Midbrain (tissue), 1 donor: ENCODE measurements at regions not wholly inside any gene's neighbourhood (a gene's known extent, or its start where the extent isn't known, plus 50 kb on each side); places are given as distances from the start of the nearest gene placed in this dataset.

ENCODE experiments used
- DNase-seq: peaks from one replicate; lab custom pipeline; 2025; lab: John Stamatoyannopoulos, UW

DNA sequence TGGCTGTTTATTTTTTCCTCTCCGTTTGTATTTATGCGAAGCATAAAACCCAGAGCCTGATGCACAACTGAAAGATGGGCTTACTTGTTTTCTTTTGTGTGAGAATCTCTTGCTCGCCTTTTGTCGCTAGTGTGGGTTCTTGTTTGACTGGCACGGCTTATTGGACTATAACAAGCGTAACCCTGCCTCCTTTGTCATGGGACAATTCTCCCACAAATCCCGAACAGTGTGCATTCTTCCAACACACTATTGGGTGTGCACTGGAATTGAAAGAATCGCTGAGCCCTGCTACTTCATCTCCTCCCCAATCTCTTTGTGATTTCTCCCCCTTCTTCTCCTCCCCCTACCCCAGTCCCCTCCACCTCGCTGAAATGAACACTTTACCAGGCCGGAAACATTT, 110.8 kb downstream of the ZIC5 start:
- DNase-seq, result no peak

DNA sequence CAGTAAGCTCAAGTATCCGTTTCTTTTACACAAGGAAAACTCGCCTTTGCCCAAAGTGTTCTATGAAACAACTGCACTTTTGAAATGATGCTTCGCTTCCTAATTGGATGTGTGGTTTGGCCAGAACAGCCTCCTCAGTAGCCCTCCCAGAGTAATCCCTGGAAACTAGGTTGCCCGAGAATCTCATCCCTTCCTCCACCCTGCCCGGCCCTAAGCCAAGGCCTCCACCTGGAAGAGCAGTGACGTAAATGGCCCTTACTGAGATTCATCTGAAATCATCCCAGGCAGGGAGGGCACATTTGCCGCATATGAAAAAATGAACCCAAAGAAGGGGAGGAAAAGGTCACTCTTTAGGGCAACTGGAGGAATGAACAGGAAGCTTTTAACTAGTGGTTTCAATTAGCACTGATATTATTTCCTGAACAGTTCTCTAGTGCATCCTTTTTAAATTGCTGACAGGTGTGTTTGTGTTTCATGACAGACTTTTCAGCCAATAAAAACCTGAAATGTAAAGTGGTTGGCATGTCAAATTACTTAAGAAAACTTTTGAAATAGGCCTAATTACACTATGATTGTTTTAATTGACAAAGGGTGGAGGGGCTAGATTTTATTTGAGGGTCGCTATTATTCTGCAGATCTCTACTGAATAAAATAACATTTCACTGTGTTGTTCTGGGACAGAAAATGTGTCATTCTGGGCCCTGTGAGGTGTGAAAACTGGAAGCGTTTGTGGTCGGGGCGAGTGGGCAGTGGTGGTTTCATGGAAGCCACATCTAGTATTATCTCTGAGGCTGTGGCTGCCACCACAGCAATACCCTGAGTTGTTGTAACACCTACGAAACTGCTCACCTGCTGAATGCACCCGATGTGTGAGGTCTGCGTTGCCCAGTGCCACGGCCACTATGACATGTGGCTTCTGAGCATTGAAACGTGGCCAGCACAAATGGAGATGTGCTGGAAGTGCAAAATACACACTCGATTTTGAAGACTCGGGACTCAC, 112.1 kb downstream of the ZIC5 start:
- DNase-seq, result no peak

DNA sequence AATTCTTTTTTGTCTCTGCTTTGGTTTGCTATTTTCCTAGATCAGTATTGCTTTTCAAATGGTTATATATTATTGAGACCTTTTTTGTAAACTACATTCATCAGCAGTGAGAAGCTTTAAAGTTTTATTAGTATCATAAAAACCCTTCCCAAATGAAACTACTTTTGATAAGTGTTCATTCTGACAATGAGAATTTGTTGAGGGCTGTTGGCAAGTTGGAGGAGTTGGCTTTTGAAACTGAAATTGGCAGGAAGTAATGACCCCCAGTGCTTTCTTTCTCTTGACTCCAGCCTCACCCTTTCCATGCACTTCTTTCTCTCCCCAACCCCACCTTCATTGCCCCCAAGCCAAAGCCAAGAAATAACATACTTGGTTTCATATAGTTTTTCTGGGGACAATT, 113.8 kb downstream of the ZIC5 start:
- DNase-seq, result no peak

DNA sequence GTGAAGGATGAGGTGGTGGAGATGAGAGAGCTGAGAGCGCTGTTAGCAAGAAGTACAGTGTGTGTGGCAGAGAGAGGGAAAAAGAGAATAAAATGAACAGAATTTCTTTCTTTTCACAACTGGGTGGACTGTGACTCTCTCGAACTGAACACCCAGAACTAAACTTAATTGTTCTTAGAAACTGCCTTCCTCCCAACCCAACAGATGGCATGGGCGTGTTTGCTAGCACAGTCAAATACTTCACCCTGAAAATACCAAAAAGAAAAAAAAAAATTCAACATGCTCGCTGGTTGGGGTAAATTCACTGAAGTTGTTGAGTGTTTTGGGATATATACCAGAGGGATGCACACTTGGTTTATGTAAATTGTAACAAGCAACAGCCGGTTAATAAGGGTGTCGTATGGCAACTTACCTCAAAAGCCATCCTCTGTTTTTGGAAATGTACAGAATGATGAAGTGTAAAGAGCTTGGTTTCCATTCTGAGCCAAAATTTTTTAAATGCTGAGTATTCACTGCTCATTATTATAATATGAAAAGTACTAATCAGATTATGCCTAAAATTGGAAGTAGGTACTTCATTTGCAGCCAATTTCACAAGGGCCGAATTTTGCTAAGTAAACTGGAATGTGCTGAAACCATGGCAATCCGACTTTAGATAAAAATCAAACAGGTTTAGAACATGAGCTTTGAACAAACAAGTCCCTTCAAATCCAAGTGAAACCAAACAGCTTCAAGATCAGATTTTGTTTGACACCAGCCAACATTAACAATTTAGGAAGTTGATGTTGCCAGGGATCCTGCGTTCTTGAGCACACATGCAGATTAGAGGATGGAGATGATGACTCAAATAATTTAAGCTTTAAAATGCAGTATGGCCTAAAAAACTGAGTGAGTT, 115.8 kb downstream of the ZIC5 start:
- DNase-seq, result no peak

DNA sequence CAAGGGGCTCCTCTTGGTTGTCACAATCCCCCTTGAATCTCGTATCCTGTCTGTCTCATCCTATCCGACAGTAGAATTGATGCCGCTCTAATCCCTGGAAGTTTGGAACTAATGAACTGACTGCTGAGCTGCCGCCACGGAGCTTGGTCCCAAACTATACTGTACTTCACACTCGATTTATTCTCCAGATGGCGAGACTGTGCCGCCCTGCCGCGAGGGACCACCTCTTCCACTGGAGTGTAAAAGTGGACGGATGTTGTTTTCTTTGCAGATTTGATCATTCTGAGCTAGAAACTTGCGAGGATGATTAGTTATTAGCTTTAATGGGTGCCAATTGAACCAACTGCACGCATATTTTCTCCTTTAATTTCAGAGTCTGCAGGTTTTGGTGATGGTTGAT, 117.2 kb downstream of the ZIC5 start:
- no peak for DNase-seq

DNA sequence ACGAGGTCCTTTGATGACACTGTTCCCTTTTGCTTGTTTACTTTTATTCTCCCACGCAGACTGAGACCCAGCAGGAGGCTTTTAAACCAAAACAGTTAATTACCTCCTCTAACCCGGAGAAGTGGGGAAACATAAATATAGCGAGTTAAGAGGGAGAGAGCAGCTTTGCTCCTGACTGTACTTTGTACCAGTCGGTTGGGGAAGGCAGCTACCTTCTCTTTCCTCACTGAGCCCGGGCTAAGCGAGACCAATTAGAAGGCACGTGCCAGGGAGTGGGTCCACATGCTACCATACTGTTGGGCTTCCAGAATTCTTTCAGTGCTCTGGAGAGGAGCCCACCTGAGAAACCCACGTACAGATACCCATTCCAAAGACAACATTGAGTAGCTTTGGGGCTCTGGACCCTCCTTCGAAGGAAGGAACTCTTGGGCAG, 124.2 kb downstream of the ZIC5 start:
- no peak for DNase-seq

DNA sequence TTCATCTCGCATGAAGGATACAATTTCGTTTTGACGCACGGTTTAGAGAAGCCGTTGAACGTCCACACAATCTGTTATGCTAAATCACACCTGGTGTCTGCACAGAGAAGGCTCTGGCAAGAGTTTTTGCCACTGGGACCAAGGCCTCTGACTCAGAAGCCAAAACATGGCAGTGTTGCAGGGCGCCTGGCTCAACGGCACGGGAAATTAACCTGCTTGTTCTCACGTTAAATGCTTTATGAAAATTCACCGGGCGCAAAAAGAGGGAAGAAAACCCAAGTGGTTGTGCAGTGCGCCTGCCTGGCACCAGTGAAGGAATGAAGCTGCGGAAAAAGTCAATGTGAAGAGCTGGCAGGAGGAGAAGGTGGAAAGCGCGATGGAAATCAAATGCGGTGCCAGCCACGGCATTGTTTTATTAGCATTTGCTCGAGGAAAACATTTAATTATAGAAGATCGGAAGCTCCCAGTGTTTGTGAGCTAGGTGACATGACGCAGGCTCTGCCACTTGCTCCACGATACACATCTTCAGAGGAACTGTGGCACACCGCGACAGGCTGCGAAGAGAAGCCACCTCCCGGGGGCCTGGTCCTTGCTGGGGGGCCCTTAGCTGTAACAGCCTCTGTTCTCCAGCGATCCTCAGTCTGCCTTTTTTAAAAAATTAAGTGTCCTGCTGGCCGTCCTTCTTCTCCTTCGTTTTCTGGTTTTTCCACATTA, 126.2 kb downstream of the ZIC5 start:
- DNase-seq, result no peak

DNA sequence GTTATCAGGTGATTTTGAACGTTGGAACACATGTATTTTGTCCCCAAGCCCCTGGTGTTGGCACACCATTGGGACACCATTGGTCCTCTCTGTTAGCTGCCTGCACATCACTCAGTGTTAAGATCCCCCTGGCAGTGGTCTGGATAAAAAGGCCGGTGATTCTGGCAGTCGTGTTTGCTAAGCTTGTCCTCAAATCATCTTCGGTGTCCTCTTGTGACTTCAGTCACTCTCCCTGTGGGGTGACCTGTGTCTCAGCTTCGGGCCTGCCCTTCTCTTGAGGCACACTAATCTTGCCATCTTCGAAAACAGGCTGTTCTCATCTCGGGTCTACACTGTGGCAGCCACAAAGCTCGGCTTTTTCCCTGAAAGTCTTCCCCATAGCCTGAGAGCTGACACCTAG, 127.1 kb downstream of the ZIC5 start:
- DNase-seq, result no peak

DNA sequence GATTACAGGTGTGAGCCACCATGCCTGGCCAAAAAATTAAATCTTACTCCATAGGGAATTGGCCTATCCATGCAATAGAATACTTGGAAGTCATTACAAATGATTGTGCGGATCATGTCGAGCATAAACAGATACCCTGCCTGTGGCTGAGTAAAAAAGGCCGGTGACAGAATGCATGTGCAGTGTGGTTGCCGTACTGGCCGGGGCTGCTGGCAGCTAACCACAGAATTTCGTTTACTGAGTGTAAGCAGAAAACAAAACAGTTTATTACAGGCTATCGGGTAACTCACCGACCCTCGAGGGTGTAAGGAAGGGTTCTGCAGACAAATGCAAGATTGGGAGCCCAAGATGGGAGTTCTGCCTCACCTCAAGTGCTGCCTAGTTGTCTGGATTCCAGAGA, 127.7 kb downstream of the ZIC5 start:
- DNase-seq, result no peak

DNA sequence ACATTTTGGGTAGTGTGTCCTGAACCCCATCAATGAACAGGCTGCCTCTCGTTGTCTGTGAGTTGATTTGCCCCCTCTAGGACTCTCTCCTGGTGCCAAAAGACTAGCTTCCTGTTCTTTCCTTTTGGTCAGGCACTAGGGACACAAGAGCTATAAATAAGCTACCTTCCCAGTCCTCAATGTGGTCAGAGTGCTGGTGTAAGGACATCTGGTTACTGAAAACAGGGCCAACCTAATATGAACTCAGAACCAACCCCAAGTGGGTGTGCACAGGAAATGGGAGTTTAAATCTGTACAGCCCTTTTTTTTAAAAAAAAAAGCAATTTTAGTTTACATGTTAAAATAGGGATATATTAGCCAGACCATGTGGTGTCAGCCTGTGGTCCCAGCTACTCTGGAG, 129.2 kb downstream of the ZIC5 start:
- no peak for DNase-seq

DNA sequence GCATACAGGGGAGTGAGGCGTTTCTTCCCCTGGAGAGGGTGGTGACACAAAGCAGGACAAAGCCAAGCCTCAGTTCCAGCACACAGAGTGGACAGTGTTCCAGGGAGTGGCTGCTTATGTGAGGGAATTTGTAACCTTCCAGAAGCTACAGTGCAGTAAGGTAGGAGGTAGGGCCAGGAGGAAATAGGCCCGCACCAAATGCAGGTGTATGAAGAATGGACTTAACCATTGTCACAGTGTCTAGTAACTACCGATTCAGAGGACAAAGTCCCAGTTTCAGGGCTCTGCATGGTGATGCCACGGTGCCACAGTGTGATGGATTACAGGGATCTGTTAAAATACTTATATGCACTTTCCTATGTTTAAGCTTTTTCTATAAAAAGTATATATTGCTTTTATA, 135.3 kb downstream of the ZIC5 start:
- DNase-seq, result no peak

DNA sequence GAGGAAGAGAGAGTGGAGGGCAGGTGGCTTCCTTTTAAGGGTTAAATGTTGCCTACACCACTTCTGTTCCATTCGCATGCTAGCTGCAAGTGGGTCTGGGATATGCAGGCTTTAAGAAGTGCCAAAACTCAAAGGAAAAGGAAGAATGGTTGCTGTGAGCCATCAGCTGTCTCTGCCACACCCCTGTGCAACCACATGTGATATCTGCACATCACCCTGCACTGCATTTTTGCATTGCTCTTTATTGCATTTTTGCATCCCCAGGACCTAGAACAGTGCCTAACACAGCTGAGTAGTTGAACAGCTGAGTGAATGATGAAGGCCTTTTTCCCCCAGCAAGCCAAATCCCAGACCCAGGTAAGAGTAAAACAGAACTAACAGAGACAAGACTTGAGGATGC, 136.1 kb downstream of the ZIC5 start:
- DNase-seq, result no peak

DNA sequence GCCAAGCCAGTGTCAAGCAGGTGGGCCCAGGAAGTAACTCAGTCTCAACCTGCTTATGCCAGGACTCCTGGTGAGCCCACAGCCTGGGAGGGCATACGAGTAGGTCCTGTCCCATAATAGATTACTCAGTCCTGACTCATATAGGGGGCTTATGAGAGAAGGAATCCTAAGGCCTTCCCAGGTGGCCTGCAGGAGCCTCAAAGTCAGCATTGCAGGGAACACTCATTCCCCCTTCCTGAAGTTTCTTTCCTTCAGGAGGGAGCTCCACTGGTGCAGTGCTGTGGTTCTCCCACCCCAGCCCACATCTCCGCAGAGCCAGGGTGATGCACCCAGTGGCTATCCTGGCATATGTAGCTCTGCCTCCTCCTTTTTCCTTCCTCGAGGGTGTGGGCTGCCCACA, 137.3 kb downstream of the ZIC5 start:
- DNase-seq, result no peak

DNA sequence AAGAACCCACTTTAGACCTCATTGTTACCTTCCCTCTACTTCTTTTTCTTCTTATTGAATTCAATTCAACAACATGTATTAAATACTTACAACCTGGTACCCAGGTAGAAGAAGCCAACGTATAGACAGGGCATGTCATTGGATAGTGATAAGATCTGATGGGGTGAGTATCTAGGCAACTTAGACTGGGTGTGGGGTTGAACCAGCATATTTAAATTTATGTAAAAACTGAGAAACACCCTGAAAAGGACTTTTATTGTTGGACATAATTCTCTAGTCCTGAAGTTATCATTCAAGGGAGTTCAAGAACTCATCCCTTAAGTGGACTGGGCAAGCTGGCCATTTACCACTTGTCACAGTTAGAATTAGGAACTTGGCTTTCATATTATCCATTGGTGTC, 139.2 kb downstream of the ZIC5 start:
- no peak for DNase-seq

DNA sequence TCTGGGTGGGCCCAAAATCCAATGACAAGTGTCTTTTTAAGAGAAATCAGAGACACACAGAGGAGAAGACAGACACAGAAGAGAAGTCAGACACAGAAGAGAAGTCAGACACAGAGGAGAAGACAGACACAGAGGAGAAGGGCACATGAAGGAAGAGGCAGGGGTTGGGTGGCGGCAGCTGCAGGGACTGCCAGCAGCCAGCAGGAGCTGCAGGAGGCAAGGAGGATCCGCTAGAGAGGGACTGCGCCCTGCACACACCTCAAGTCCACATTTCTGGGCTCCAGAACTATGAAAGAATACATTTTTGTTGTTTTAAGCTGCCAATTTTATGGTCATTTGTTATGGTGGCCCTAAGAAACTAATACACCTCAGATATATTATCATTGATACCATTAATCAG, 140.6 kb downstream of the ZIC5 start:
- no peak for DNase-seq

DNA sequence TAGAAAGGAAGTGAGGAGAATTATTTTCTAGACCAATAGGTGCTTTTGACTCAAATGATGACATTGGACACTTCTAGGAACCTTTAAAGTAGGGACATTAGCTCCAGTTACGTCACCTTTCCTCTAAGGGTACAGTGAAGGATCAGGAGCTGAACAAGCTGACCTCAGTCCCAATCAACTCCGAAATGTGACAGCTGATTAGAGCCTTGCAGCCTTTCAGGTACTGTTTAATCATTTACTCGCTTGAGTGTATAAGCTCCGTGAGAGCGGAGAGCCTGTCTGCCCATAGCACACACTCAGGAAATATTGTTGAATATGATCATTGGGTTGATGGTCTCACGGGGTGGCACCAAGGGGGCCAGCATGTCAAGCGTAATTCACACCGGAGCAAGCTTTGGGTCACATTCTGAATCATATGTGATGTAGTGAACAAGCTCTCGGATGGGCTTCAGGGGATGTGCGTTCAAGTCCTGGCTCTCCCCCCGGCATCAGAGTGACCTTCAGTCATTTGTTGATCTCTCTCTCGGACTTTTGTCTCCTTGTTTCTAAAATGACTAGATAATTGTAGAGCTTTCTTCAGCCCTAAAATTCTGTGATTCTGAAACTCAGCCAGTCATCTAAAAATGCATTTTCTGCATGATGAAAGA, 141.9 kb downstream of the ZIC5 start:
- DNase-seq, result no peak

DNA sequence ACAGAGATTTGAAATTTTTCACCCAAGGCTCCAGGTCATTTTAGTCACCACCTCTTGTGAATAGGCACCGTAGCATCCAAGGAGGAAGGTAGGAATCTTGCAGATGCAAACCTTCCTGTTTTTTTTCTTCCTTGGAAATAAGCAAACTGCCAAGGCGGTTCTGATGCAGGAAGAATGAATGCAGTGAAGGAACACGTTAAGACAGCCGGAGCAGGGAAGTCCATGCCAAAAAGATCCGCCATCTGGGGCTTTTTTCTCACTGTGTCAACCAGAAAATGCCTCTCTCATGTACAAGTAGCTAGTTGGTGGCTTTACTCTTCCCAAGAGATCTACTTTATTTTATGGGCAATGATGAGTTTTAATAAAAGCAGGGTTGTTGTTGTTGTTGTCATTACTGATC, 142.4 kb downstream of the ZIC5 start:
- DNase-seq, result no peak

DNA sequence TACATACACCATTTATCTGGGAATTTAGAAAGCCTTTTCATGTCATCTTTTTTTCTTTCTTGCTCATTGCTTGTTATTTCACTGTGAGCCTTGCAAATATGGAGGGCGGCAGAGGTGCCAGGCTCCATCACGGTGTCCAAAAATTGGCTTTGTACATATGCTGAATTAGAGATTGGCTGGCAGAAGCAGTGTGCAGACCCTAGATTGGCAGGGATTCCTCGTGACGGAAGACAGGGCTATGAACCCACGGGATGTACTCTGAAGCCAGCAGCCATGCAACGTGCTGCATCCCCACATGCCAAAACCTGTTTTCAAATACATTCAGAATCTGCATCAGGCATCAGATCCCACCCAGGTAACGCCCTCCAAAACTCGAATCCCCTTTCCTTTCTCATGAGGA, 142.8 kb downstream of the ZIC5 start:
- DNase-seq, result no peak

DNA sequence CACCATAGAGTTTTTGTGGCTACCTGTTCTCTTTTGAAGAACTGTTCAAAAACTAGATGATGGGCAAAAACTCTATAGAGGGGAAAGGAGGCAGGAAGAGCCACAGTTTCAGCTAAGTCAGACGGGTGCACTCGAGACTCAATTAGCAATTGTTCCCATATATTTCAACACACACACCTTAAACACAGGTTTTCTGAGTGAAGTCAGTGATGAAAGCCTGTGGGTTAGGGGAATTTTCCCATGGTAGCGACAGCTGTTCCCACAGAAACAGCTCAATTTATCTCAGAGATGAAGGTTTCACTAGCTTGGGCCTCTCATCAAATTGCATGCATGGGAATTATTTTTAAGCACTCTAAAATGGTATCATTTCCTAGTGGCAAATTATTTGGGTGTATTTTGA, 143.4 kb downstream of the ZIC5 start:
- DNase-seq, result no peak

DNA sequence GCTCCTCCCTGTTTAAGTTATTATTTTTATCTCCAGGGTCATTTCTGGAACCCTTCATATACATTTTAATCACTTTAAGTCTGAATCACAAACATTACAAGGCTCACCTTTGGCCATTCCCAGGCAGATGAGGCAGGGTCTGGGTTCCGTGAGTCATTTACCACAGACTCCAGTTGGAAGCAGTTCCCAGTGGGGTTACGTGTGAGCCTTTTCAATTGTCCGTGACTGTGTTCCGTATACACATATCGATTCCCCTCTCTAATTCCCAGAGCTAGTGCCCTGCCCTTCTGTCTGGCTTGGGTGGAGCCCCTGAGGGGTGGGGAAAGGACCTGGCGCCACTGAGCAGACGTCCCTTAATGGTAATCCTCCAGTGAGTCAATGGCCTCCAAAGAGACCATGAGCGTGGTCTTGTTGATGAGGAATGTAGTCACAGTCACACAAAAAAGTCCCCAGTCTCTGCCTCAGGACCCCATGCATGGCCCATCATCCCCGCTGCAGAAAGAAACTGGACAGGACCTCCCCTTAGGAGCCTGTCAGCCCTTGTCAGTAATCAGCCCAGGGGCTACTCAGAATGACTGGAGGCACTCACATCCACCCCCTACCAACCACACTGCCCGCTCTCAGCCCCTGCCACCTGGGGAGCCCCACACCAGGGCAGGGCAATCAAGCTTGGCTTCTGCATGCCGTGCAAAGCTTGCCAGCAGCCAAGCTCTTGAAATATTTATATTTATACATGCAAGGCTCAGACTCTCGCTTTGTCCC, 144.4 kb downstream of the ZIC5 start:
- DNase-seq, result no peak

DNA sequence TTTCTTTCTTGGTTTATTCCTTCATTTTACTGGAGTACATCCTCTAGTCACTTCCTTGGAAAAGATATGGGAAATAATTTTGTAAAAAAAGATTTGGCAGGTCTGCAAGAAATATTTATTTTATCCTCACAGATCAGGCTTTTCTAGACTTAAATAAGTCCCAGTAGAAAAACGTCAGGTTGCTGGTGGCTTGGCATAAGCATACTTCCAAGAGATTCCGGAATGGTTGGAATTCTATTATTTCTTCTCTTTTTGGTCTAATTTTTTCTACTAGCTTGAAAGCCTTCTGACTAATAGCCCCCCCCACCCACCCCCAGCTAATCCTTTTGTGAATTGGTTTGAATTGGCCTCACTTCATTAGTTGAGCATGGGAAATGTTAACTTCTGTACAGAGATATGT, 147.6 kb downstream of the ZIC5 start:
- DNase-seq, result no peak
